Type B pancreatic cell (in vitro differentiated cells): ENCODE measurements at regions not wholly inside any gene's neighbourhood (a gene's known extent, or its start where the extent isn't known, plus 50 kb on each side); places are given as distances from the start of the nearest gene placed in this dataset.

Source experiments
- DNase-seq: peaks from one replicate; pipeline ENCODE4 v3.0.0; 2021; ENCODE audit warnings: mixed read lengths; ENCODE audit not compliant: unreplicated experiment; ENCODE audit errors: extremely low spot score
- H3K27ac Mint-ChIP-seq: 2 replicates; pipeline ENCODE4 v1.8.0; 2021; ENCODE audit warnings: mild to moderate bottlenecking, mixed read lengths
- H3K27me3 Mint-ChIP-seq: 2 replicates; pipeline ENCODE4 v1.8.0; 2021; ENCODE audit warnings: mixed read lengths
- H3K36me3 Mint-ChIP-seq: 2 replicates; pipeline ENCODE4 v1.8.0; 2021; ENCODE audit warnings: mixed read lengths
- H3K4me1 Mint-ChIP-seq: one replicate; pipeline ENCODE4 v1.8.0; 2021; ENCODE audit warnings: mixed read lengths; ENCODE audit not compliant: unreplicated experiment
- H3K4me3 Mint-ChIP-seq: 2 replicates; pipeline ENCODE4 v1.8.0; 2021; ENCODE audit warnings: mild to moderate bottlenecking, mixed read lengths
- H3K9me3 Mint-ChIP-seq: 2 replicates; pipeline ENCODE4 v1.8.0; 2021; ENCODE audit warnings: mixed read lengths
- TF ChIP-seq, protein P1 (sequence below): fragments of 200-600 bp; sonication (generic); conservative IDR thresholded peaks from 2 replicates; pipeline ENCODE4 v1.5.0; 2021; ENCODE audit warnings: antibody characterized with exemption, mild to moderate bottlenecking

DNA sequence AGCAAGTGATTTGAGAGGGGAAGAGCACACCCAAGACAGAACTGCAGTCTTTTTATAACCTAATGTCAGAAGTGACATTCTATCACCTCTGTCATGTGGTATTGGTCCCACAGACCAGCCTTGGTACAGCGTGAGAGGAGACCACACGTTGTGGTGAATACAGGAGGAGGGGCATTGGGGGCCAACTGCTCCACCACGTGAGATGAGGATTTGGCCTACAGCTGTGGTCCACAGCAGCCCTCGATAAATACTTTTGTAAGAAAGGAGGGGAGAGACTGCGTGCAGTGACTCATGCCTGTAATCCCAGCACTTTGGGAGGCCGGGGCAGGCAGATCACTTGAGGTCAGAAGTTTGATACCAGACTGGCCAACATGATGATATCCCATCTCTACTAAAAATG lies 243.1 kb downstream of the FGFR2 start:
- Mint-ChIP-seq H3K36me3 (no peaks in the 10 kb centered on the region), H3K27me3 (no peaks in the 10 kb centered on the region), H3K9me3 (peaks cover 9% of the 10 kb centered on the region), H3K4me1 (peaks cover 38% of the 10 kb centered on the region), H3K4me3 (no peak overlapping the region), H3K27ac (no peak overlapping the region)
- DNase-seq: no peak
- TF ChIP-seq, protein P1, sequence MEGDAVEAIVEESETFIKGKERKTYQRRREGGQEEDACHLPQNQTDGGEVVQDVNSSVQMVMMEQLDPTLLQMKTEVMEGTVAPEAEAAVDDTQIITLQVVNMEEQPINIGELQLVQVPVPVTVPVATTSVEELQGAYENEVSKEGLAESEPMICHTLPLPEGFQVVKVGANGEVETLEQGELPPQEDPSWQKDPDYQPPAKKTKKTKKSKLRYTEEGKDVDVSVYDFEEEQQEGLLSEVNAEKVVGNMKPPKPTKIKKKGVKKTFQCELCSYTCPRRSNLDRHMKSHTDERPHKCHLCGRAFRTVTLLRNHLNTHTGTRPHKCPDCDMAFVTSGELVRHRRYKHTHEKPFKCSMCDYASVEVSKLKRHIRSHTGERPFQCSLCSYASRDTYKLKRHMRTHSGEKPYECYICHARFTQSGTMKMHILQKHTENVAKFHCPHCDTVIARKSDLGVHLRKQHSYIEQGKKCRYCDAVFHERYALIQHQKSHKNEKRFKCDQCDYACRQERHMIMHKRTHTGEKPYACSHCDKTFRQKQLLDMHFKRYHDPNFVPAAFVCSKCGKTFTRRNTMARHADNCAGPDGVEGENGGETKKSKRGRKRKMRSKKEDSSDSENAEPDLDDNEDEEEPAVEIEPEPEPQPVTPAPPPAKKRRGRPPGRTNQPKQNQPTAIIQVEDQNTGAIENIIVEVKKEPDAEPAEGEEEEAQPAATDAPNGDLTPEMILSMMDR: no peak

DNA sequence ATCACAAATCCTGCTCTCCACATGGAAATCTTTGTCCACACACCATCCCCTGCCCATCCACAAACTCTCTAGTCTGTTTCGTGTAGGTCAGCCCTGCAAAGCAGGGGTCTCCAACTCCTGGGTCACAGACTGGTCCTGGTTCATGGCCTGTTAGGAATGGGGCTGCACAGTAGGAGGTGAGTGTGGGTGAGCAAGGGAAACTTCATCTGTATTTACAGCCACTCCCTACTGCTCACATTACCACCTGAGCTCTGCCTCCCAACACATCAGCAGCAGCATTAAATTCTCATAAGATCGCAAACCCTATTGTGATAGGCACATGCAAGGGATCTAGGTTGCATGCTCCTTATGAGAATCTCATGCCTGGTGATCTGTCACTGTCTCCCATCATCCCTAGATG lies 242.1 kb downstream of the FGFR2 start:
- Mint-ChIP-seq H3K4me1 (peaks cover 36% of the 10 kb centered on the region), H3K27me3 (no peaks in the 10 kb centered on the region), H3K27ac (no peak overlapping the region), H3K9me3 (peaks cover 7% of the 10 kb centered on the region), H3K4me3 (no peak overlapping the region), H3K36me3 (no peaks in the 10 kb centered on the region)
- no peak for DNase-seq
- TF ChIP-seq, protein P1: no peak

DNA sequence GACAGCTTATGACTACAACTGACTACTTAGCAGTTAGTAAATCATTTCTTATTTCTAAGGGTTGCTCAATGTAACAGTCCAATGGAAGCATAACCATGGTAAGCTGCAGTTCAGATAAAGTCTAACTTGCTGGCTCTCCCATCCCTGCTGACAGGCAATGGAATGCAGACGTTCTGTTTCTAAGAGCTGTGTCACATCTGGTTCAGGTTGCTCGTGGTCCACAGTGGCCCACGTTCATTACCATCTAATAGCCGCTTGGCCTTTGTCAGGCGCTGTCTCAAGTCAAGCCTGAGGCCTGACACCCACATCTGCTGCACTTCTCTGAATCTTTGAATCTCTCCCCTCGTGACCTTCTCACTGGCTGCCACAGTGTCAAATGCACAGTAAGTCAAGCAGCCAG lies 240.8 kb downstream of the FGFR2 start:
- no peak overlapping the region for H3K27ac Mint-ChIP-seq
- TF ChIP-seq, protein P1: no peak
- H3K36me3 Mint-ChIP-seq: no peaks in the 10 kb centered on the region
- no peaks in the 10 kb centered on the region for H3K27me3 Mint-ChIP-seq
- peaks cover 24% of the 10 kb centered on the region for H3K4me1 Mint-ChIP-seq
- H3K9me3 Mint-ChIP-seq: peaks cover 5% of the 10 kb centered on the region
- no peak for DNase-seq
- H3K4me3 Mint-ChIP-seq: no peak overlapping the region

DNA sequence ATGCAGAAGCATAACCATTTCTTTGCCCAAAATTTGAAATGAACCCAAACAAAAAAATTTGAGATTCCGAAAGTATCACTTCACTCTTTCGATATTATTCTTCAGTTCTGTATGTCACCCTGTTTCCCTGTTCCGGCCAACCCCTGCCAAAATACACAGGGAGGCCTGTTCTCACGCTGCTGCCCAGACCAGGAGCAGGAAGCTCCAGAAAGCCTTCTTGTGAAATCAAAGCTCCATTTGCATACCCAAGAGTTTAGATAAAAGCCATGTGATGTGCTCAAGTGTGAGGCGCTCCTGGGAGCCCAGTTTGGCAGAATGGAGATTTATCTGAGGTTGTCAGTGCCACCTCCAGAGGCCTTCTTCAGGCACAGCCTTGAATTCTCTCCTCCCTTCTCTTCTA lies 236.2 kb downstream of the FGFR2 start:
- Mint-ChIP-seq H3K27ac (no peak overlapping the region), H3K9me3 (no peaks in the 10 kb centered on the region), H3K4me3 (no peak overlapping the region), H3K36me3 (no peaks in the 10 kb centered on the region), H3K27me3 (no peaks in the 10 kb centered on the region), H3K4me1 (peaks cover 7% of the 10 kb centered on the region)
- DNase-seq: no peak
- TF ChIP-seq, protein P1: no peak

DNA sequence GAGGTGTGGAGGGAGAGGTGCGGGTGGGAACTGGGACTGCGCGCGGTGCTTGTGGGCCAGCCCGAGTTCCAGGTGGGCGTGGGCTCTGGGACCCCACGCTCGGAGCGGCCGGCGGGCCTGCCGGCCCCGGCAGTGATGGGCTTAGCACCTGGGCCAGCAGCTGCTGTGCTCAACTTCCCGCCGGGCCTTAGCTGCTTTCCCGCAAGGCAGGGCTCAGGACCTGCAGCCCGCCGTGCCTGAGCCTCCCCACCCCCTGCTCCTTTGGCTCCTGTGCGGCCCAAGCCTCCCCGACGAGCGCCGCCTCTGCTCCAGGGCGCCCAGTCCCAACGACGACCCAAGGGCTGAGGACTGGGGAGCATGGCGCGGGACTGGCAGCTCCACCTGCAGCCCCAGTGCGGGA lies 232.7 kb downstream of the FGFR2 start:
- Mint-ChIP-seq H3K36me3 (no peaks in the 10 kb centered on the region), H3K27ac (no peak overlapping the region), H3K27me3 (no peaks in the 10 kb centered on the region), H3K4me3 (no peak overlapping the region), H3K9me3 (no peaks in the 10 kb centered on the region), H3K4me1 (peaks cover 25% of the 10 kb centered on the region)
- TF ChIP-seq, protein P1: no peak
- DNase-seq: no peak
